IMR-90 (cell line): ENCODE measurements at regions not wholly inside any gene's neighbourhood (a gene's known extent, or its start where the extent isn't known, plus 50 kb on each side); places are given as distances from the start of the nearest gene placed in this dataset.

ENCODE experiments used
- ATAC-seq: fragments of 200-7000 bp; cut with Tn5 transposase; 2 replicates; pipeline ENCODE4 v1.9.1; 2020; ENCODE audit warnings: low read depth, mild to moderate bottlenecking, moderate library complexity
- BruUV-seq: library from RNA; stranded (reverse); fragments of 400-500 nt; replicated peaks from 2 replicates; lab custom pipeline; 2021; lab: Mats Ljungman, UMichigan
- CTCF ChIA-PET: fragments of 300-600 bp; formaldehyde crosslinking; extraction: SDS; loops from one replicate; lab custom pipeline; 2021; ENCODE audit warnings: antibody characterized with exemption; lab: Yijun Ruan, JAX
- POLR2A ChIA-PET: fragments of 300-600 bp; sonication (Branson Sonifier 250); formaldehyde crosslinking; loops from one replicate; lab custom pipeline; 2022; ENCODE audit warnings: antibody characterized with exemption; ENCODE audit not compliant: unreplicated experiment; lab: Charles Lee
- DNase-seq: peaks from one replicate; pipeline ENCODE4 v3.0.0; 2013
- H2AFZ ChIP-seq: replicated peaks from 2 replicates; pipeline ENCODE3; 2013; ENCODE audit warnings: low read length, mild to moderate bottlenecking; ENCODE audit not compliant: poor library complexity
- H2AK5ac ChIP-seq: 2 replicates; pipeline ENCODE4 v1.6.1; 2013; ENCODE audit warnings: low read depth, low read length, inconsistent platforms
- H2AK9ac ChIP-seq: replicated peaks from 2 replicates; pipeline ENCODE3; 2013; ENCODE audit warnings: mild to moderate bottlenecking, low read depth, low read length, moderate library complexity; ENCODE audit not compliant: poor library complexity
- H2BK120ac ChIP-seq: 2 replicates; pipeline ENCODE4 v1.6.1; 2013; ENCODE audit warnings: low read depth, low read length, inconsistent platforms
- H2BK15ac ChIP-seq: 3 replicates; pipeline ENCODE4 v1.6.1; 2013; ENCODE audit warnings: low read depth, low read length, inconsistent platforms
- H2BK20ac ChIP-seq: 2 replicates; pipeline ENCODE4 v1.6.1; 2013; ENCODE audit warnings: low read depth, mild to moderate bottlenecking, inconsistent platforms, low read length, moderate library complexity
- H2BK5ac ChIP-seq: 2 replicates; pipeline ENCODE4 v1.6.1; 2013; ENCODE audit warnings: mild to moderate bottlenecking, low read depth, low read length, inconsistent platforms; ENCODE audit not compliant: poor library complexity, severe bottlenecking
- H3K14ac ChIP-seq: replicated peaks from 2 replicates; pipeline ENCODE4 v1.6.1; 2013; ENCODE audit warnings: low read depth, low read length, inconsistent platforms
- H3K18ac ChIP-seq: 2 replicates; pipeline ENCODE4 v1.6.1; 2013; ENCODE audit warnings: low read depth, low read length, control low read depth
- H3K23ac ChIP-seq: 2 replicates; pipeline ENCODE4 v1.6.1; 2013; ENCODE audit warnings: low read depth, low read length, inconsistent platforms
- H3K27ac ChIP-seq: 2 replicates; pipeline ENCODE4 v1.5.1; 2013; ENCODE audit warnings: mild to moderate bottlenecking, control low read depth, low read length; ENCODE audit not compliant: insufficient read depth
- H3K27me3 ChIP-seq: 2 replicates; pipeline ENCODE4 v1.6.1; 2013; ENCODE audit warnings: low read length; ENCODE audit not compliant: control insufficient read depth, insufficient read depth
- H3K36me3 ChIP-seq: 2 replicates; pipeline ENCODE4 v1.6.1; 2013; ENCODE audit warnings: low read length, mixed read lengths; ENCODE audit not compliant: control insufficient read depth, insufficient read depth
- H3K4ac ChIP-seq: 2 replicates; pipeline ENCODE4 v1.6.1; 2013; ENCODE audit warnings: low read depth, low read length, inconsistent platforms
- H3K4me1 ChIP-seq: 2 replicates; pipeline ENCODE4 v1.6.1; 2013; ENCODE audit warnings: low read length, mixed read lengths; ENCODE audit not compliant: control insufficient read depth, insufficient read depth
- H3K4me2 ChIP-seq: 2 replicates; pipeline ENCODE4 v1.6.1; 2013; ENCODE audit warnings: low read depth, mild to moderate bottlenecking, control low read depth, low read length, moderate library complexity
- H3K4me3 ChIP-seq: 2 replicates; pipeline ENCODE4 v1.5.1; 2013; ENCODE audit warnings: low read depth, mild to moderate bottlenecking, control low read depth, low read length, moderate library complexity; ENCODE audit not compliant: insufficient read depth
- H3K56ac ChIP-seq: 2 replicates; pipeline ENCODE4 v1.6.1; 2013; ENCODE audit warnings: low read length, inconsistent platforms; ENCODE audit not compliant: insufficient read depth; ENCODE audit errors: extremely low read depth
- H3K79me1 ChIP-seq, 2 experiments: 2 replicates each; pipeline ENCODE4 v1.6.1; 2013; ENCODE audit warnings: low read length in 2 of 2, inconsistent platforms in 1 of 2, low read depth in 1 of 2
- H3K9ac ChIP-seq: 2 replicates; pipeline ENCODE4 v1.6.1; 2013; ENCODE audit warnings: low read depth, low read length, control low read depth
- H3K9me1 ChIP-seq: 2 replicates; pipeline ENCODE4 v1.6.1; 2013; ENCODE audit warnings: low read length, inconsistent platforms; ENCODE audit not compliant: insufficient read depth
- H3K9me3 ChIP-seq: 2 replicates; pipeline ENCODE4 v1.6.1; 2013; ENCODE audit warnings: low read length; ENCODE audit not compliant: control insufficient read depth, insufficient read depth
- H4K20me1 ChIP-seq: 2 replicates; pipeline ENCODE4 v1.6.1; 2013; ENCODE audit warnings: low read length, inconsistent platforms; ENCODE audit not compliant: insufficient read depth
- H4K5ac ChIP-seq: 2 replicates; pipeline ENCODE4 v1.6.1; 2013; ENCODE audit warnings: mild to moderate bottlenecking, low read depth, low read length, control low read depth
- H4K8ac ChIP-seq, 2 experiments: 2 replicates each; pipeline ENCODE4 v1.6.1; 2013; ENCODE audit warnings: low read depth in 2 of 2, low read length in 2 of 2, control low read depth in 1 of 2, inconsistent platforms in 1 of 2
- H4K91ac ChIP-seq: 2 replicates; pipeline ENCODE4 v1.6.1; 2013; ENCODE audit warnings: low read depth, low read length, inconsistent platforms; ENCODE audit not compliant: insufficient read depth
- BHLHE40 ChIP-seq: fragments of 150-350 bp; IDR thresholded peaks from 2 replicates; pipeline ENCODE4 v1.6.1; 2016; ENCODE audit warnings: mild to moderate bottlenecking, low read depth, low read length
- CEBPB ChIP-seq: IDR thresholded peaks from 2 replicates; pipeline ENCODE4 v1.6.1; 2012; ENCODE audit warnings: low read depth, low read length, improper control_type of control experiment
- CHD1 ChIP-seq: IDR thresholded peaks from 2 replicates; pipeline ENCODE4 v1.6.1; 2012; ENCODE audit warnings: low read depth, low read length, improper control_type of control experiment
- FOS ChIP-seq: fragments of 150-350 bp; IDR thresholded peaks from 2 replicates; pipeline ENCODE4 v1.6.1; 2016; ENCODE audit warnings: low read depth, low read length
- MAFK ChIP-seq: IDR thresholded peaks from 2 replicates; pipeline ENCODE4 v1.6.1; 2012; ENCODE audit warnings: low read depth, low read length, improper control_type of control experiment
- MAZ ChIP-seq: IDR thresholded peaks from 2 replicates; pipeline ENCODE4 v1.6.1; 2012; ENCODE audit warnings: low read depth, mild to moderate bottlenecking, low read length, improper control_type of control experiment, moderate library complexity, borderline replicate concordance
- MXI1 ChIP-seq: IDR thresholded peaks from 2 replicates; pipeline ENCODE4 v1.6.1; 2012; ENCODE audit warnings: low read depth, mild to moderate bottlenecking, low read length, moderate library complexity, borderline replicate concordance
- NFE2L2 ChIP-seq: fragments of 150-350 bp; IDR thresholded peaks from 2 replicates; pipeline ENCODE4 v1.6.1; 2016; ENCODE audit warnings: low read depth, mild to moderate bottlenecking, low read length
- POLR2A ChIP-seq: IDR thresholded peaks from 2 replicates; pipeline ENCODE4 v1.6.1; 2012; ENCODE audit warnings: mild to moderate bottlenecking, low read depth, low read length
- RAD21 ChIP-seq: IDR thresholded peaks from 2 replicates; pipeline ENCODE4 v1.6.1; 2012; ENCODE audit warnings: low read length, improper control_type of control experiment
- RCOR1 ChIP-seq: IDR thresholded peaks from 2 replicates; pipeline ENCODE4 v1.6.1; 2012; ENCODE audit warnings: mild to moderate bottlenecking, low read length, improper control_type of control experiment; ENCODE audit not compliant: insufficient replicate concordance
- RFX5 ChIP-seq: IDR thresholded peaks from 2 replicates; pipeline ENCODE4 v1.8.0; 2012; ENCODE audit warnings: low read depth, mild to moderate bottlenecking, low read length, moderate library complexity
- SMC3 ChIP-seq: fragments of 150-350 bp; IDR thresholded peaks from 2 replicates; pipeline ENCODE4 v1.6.1; 2016; ENCODE audit warnings: low read depth, mild to moderate bottlenecking, antibody characterized with exemption, low read length, moderate library complexity
- WGBS, 2 experiments: methylation state at CpG; one replicate each; pipeline versions ENCODE4 v1.1.5 to v1.1.7; 2013; ENCODE audit warnings: missing lambda C conversion rate in 2 of 2; ENCODE audit not compliant: insufficient read length in 1 of 2; ENCODE audit errors: extremely low coverage in 2 of 2; 5-methylcytosine and 5-hydroxymethylcytosine counted together
- dilution Hi-C: fragments of 300-500 bp; cut with HindIII; formaldehyde crosslinking; loops from one replicate; pipeline ENCODE4 v1.14.3; 2018; ENCODE audit warnings: low sequenced_read_pairs; ENCODE audit not compliant: unreplicated experiment
- in situ Hi-C: fragments of 300-500 bp; cut with MboI; formaldehyde crosslinking; loops from 3 replicates; pipeline ENCODE4 v1.14.3; 2019; ENCODE audit warnings: low sequenced_read_pairs, inconsistent platforms, mixed read lengths
- intact Hi-C: fragments of 100-400 bp; cut with micrococcal nuclease; formaldehyde crosslinking; loops from 2 replicates; pipeline ENCODE4 v1.10.0; 2022
- TF ChIP-seq, protein P1 (sequence below): conservative IDR thresholded peaks from 2 replicates; pipeline ENCODE4 v1.5.1; 2012; ENCODE audit warnings: mild to moderate bottlenecking, low read depth, low read length, improper control_type of control experiment
- TF ChIP-seq, protein P2 (sequence below): fragments of 150-350 bp; IDR thresholded peaks from 2 replicates; pipeline ENCODE4 v1.6.1; 2016; ENCODE audit warnings: low read depth, mild to moderate bottlenecking, low read length, moderate library complexity, borderline replicate concordance
- TF ChIP-seq, protein P3 (sequence below): fragments of 150-350 bp; IDR thresholded peaks from 2 replicates; pipeline ENCODE4 v1.6.1; 2017; ENCODE audit warnings: mild to moderate bottlenecking, antibody characterized with exemption, low read length, low read depth

DNA sequence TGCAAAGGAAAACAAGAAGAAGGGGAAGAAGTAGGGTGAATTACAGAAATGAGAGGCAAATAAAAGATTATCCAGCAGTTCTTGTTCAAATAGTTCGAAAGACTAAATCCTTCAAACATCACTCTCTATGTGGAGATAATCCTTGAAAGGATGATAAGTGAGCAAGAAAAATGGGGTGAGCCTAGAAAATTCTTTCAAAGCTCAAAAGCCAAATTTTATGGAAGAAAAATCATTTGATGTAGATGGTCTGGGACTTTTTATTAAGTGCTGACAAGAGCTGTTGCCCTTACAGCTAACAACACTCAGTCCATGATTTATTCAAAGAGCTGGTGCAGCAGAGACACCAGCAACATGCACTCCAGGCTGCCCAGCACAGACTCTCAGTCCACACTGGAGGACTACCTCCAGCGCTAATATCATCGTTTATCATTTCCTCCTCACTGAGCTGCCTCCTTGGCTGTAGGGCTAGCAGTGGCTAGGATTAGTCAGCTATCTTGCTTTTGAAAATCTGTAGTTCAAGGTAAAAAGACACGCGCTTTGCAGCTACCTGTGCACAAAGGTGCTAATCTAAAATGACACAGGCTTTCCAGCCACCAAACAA is 264.8 kb upstream of the KIF2A start:
- POLR2A ChIA-PET, result no interaction called here
- no peak overlapping the region for H3K27ac ChIP-seq
- no peak overlapping the region for H3K9ac ChIP-seq
- no peaks in the 10 kb centered on the region for H4K20me1 ChIP-seq
- no peak overlapping the region for H2BK15ac ChIP-seq
- no peak overlapping the region for H3K14ac ChIP-seq
- H3K79me1 ChIP-seq, result no peaks in the 10 kb centered on the region
- no peak overlapping the region for H3K4ac ChIP-seq
- in situ Hi-C loops, result no loop called here
- no peak overlapping the region for H3K4me3 ChIP-seq
- no peak overlapping the region for H3K18ac ChIP-seq
- H3K9me3 ChIP-seq, result no peaks in the 10 kb centered on the region
- CTCF ChIA-PET, result no interaction called here
- no peak overlapping the region for H4K5ac ChIP-seq
- no peaks in the 10 kb centered on the region for H3K9me1 ChIP-seq
- no peak overlapping the region for H2BK120ac ChIP-seq
- no peak overlapping the region for H4K8ac ChIP-seq
- no peak overlapping the region for H3K4me2 ChIP-seq
- intact Hi-C loops, result no loop called here
- H2AFZ ChIP-seq, result no peak overlapping the region
- H2AK5ac ChIP-seq, result no peak overlapping the region
- no peak overlapping the region for H2AK9ac ChIP-seq
- DNase-seq, result no peak
- H3K4me1 ChIP-seq, result no peaks in the 10 kb centered on the region
- no peaks in the 10 kb centered on the region for H3K36me3 ChIP-seq
- dilution Hi-C loops, result no loop called here
- TF ChIP-seq BHLHE40 (no peak), MXI1 (no peak), MAZ (no peak), POLR2A (no peak), RAD21 (no peak), RFX5 (no peak), RCOR1 (no peak), CHD1 (no peak), MAFK (no peak), FOS (no peak), NFE2L2 (no peak), SMC3 (no peak), CEBPB (no peak)
- TF ChIP-seq, protein P1, sequence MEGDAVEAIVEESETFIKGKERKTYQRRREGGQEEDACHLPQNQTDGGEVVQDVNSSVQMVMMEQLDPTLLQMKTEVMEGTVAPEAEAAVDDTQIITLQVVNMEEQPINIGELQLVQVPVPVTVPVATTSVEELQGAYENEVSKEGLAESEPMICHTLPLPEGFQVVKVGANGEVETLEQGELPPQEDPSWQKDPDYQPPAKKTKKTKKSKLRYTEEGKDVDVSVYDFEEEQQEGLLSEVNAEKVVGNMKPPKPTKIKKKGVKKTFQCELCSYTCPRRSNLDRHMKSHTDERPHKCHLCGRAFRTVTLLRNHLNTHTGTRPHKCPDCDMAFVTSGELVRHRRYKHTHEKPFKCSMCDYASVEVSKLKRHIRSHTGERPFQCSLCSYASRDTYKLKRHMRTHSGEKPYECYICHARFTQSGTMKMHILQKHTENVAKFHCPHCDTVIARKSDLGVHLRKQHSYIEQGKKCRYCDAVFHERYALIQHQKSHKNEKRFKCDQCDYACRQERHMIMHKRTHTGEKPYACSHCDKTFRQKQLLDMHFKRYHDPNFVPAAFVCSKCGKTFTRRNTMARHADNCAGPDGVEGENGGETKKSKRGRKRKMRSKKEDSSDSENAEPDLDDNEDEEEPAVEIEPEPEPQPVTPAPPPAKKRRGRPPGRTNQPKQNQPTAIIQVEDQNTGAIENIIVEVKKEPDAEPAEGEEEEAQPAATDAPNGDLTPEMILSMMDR, result no peak
- TF ChIP-seq, protein P2, sequence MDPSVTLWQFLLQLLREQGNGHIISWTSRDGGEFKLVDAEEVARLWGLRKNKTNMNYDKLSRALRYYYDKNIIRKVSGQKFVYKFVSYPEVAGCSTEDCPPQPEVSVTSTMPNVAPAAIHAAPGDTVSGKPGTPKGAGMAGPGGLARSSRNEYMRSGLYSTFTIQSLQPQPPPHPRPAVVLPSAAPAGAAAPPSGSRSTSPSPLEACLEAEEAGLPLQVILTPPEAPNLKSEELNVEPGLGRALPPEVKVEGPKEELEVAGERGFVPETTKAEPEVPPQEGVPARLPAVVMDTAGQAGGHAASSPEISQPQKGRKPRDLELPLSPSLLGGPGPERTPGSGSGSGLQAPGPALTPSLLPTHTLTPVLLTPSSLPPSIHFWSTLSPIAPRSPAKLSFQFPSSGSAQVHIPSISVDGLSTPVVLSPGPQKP, result no peak
- TF ChIP-seq, protein P3, sequence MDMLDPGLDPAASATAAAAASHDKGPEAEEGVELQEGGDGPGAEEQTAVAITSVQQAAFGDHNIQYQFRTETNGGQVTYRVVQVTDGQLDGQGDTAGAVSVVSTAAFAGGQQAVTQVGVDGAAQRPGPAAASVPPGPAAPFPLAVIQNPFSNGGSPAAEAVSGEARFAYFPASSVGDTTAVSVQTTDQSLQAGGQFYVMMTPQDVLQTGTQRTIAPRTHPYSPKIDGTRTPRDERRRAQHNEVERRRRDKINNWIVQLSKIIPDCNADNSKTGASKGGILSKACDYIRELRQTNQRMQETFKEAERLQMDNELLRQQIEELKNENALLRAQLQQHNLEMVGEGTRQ, result no peak
- H4K91ac ChIP-seq, result no peak overlapping the region
- BruUV-seq, result no TSS peak
- H2BK20ac ChIP-seq, result no peak overlapping the region
- H2BK5ac ChIP-seq, result no peak overlapping the region
- H3K27me3 ChIP-seq, result no peaks in the 10 kb centered on the region
- WGBS, 2 experiments, result no CpG with 5 or more reads among the region's 5 CpGs
- H3K23ac ChIP-seq, result no peak overlapping the region
- no peak overlapping the region for H3K56ac ChIP-seq
- ATAC-seq, result no peak
